Neural progenitor cell (in vitro differentiated cells): ENCODE measurements at regions not wholly inside any gene's neighbourhood (a gene's known extent, or its start where the extent isn't known, plus 50 kb on each side); places are given as distances from the start of the nearest gene placed in this dataset.

Experiments used
- DNase-seq: peaks from one replicate; pipeline ENCODE4 v3.0.0-alpha.2; 2016; ENCODE audit warnings: low spot score
- H2AFZ ChIP-seq: fragments of 200-600 bp; sonication (generic); replicated peaks from 2 replicates; pipeline ENCODE4 v1.6.1; 2016; ENCODE audit warnings: antibody characterized with exemption
- H3F3A ChIP-seq: fragments of 200-600 bp; sonication (generic); 2 replicates; pipeline ENCODE4 v1.6.1; 2016; ENCODE audit warnings: antibody characterized with exemption, low read depth
- H3K27ac ChIP-seq: fragments of 200-600 bp; sonication (generic); 2 replicates; pipeline ENCODE4 v1.5.1; 2016; ENCODE audit warnings: mild to moderate bottlenecking
- H3K27me3 ChIP-seq: fragments of 200-600 bp; sonication (generic); 2 replicates; pipeline ENCODE4 v1.6.1; 2016; ENCODE audit warnings: mild to moderate bottlenecking, moderate library complexity
- H3K36me3 ChIP-seq: fragments of 200-600 bp; sonication (generic); 2 replicates; pipeline ENCODE4 v1.5.1; 2016
- H3K4me1 ChIP-seq: fragments of 200-600 bp; sonication (generic); 2 replicates; pipeline ENCODE4 v1.6.1; 2016; ENCODE audit warnings: mixed run types
- H3K4me2 ChIP-seq: fragments of 200-600 bp; sonication (generic); 2 replicates; pipeline ENCODE4 v1.6.1; 2016
- H3K4me3 ChIP-seq: fragments of 200-600 bp; sonication (generic); 2 replicates; pipeline ENCODE4 v1.5.1; 2016
- H3K79me2 ChIP-seq: fragments of 200-600 bp; sonication (generic); 2 replicates; pipeline ENCODE4 v1.6.1; 2016; ENCODE audit warnings: low read depth
- H3K9ac ChIP-seq: fragments of 200-600 bp; sonication (generic); 2 replicates; pipeline ENCODE4 v1.6.1; 2016
- H3K9me3 ChIP-seq: fragments of 200-600 bp; sonication (generic); 2 replicates; pipeline ENCODE4 v1.5.1; 2016; ENCODE audit warnings: low read depth
- H4K20me1 ChIP-seq: fragments of 200-600 bp; sonication (generic); 2 replicates; pipeline ENCODE4 v1.6.1; 2016; ENCODE audit warnings: low read depth
- H3K27ac Mint-ChIP-seq: 3 replicates; pipeline ENCODE4 v1.8.0; 2021; ENCODE audit warnings: mixed read lengths
- H3K27me3 Mint-ChIP-seq: 2 replicates; pipeline ENCODE4 v1.8.0; 2022; ENCODE audit warnings: low read depth, mild to moderate bottlenecking, inconsistent platforms, moderate library complexity, mixed read lengths; ENCODE audit not compliant: insufficient read depth
- H3K36me3 Mint-ChIP-seq: 3 replicates; pipeline ENCODE4 v1.8.0; 2021; ENCODE audit warnings: mixed read lengths
- H3K4me1 Mint-ChIP-seq: 3 replicates; pipeline ENCODE4 v1.8.0; 2021; ENCODE audit warnings: mixed read lengths
- H3K4me3 Mint-ChIP-seq: 3 replicates; pipeline ENCODE4 v1.8.0; 2021; ENCODE audit warnings: mild to moderate bottlenecking, moderate library complexity, mixed read lengths
- H3K9me3 Mint-ChIP-seq: 3 replicates; pipeline ENCODE4 v1.8.0; 2020; ENCODE audit warnings: mixed read lengths
- EZH2 ChIP-seq: fragments of 200-600 bp; sonication (generic); IDR thresholded peaks from 2 replicates; pipeline ENCODE4 v1.6.1; 2017; ENCODE audit warnings: antibody characterized with exemption, mild to moderate bottlenecking, moderate library complexity
- EZH2phosphoT487 ChIP-seq: fragments of 200-600 bp; sonication (generic); IDR thresholded peaks from 2 replicates; pipeline ENCODE4 v1.6.1; 2017; ENCODE audit warnings: antibody characterized with exemption
- TF ChIP-seq, protein P1 (sequence below): fragments of 200-600 bp; sonication (generic); IDR thresholded peaks from 2 replicates; pipeline ENCODE4 v1.5.1; 2017; ENCODE audit warnings: antibody characterized with exemption, mild to moderate bottlenecking

DNA sequence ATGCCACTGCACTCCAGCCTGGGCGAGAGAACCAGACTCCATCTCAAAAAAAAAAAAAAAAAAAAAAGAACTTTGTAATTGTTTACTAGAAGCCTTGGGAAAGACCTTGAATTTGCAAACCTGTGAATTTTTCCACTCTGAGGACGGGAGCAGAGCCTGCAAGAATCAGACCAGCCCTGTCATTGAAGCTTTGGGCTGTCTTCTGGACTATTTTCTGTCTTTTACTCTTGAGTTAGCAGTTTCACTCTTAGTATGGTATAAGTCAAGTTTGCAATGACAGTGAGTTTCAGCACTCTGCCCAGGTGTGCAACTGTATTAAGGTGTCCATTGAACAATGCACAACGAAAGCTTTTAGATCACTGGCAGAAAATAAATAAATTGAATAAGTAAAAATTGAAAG, 81.4 kb upstream of the KRAS start:
- H3K36me3 Mint-ChIP-seq = no peaks in the 10 kb centered on the region

DNA sequence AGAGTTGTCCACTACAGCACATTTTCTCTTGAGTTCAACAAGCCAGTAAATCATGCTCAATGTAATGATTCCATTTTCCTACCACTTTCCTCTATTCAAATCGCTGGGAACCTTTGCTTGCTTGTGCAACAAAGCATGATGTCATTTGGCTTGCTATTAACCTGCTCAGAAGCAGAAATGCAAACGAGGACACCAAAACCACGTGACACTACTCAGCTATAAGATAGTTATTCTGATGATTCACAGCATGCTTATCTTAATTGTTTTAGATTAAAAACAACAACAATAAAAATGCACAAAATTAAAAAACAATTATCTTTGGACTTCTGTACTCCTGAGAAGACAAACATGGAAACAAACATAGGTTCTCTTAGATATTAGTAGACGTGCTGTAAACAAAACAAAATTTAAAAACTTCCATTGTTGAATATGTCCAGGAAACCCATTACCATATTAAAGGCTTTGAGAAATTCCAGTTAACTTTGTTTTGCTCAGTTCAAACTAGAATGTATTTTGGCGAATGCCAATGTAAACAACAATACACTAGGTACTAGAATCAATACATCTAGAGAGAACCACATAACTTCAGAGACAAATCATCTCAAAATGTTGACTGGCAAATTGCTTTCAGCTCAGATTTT, 77.5 kb upstream of the KRAS start:
- TF ChIP-seq, protein P1, sequence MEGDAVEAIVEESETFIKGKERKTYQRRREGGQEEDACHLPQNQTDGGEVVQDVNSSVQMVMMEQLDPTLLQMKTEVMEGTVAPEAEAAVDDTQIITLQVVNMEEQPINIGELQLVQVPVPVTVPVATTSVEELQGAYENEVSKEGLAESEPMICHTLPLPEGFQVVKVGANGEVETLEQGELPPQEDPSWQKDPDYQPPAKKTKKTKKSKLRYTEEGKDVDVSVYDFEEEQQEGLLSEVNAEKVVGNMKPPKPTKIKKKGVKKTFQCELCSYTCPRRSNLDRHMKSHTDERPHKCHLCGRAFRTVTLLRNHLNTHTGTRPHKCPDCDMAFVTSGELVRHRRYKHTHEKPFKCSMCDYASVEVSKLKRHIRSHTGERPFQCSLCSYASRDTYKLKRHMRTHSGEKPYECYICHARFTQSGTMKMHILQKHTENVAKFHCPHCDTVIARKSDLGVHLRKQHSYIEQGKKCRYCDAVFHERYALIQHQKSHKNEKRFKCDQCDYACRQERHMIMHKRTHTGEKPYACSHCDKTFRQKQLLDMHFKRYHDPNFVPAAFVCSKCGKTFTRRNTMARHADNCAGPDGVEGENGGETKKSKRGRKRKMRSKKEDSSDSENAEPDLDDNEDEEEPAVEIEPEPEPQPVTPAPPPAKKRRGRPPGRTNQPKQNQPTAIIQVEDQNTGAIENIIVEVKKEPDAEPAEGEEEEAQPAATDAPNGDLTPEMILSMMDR = no peak
- no peak for TF ChIP-seq EZH2phosphoT487
- no peak for TF ChIP-seq EZH2
- no peaks in the 10 kb centered on the region for H3K36me3 ChIP-seq
- H3K79me2 ChIP-seq = no peaks in the 10 kb centered on the region
- H3K4me1 Mint-ChIP-seq = peaks cover 3% of the 10 kb centered on the region
- no peak overlapping the region for H3K4me3 ChIP-seq
- no peaks in the 10 kb centered on the region for H3K36me3 Mint-ChIP-seq
- no peaks in the 10 kb centered on the region for H3K27me3 Mint-ChIP-seq
- H3K27ac Mint-ChIP-seq = no peak overlapping the region
- no peak overlapping the region for H3K27ac ChIP-seq
- no peaks in the 10 kb centered on the region for H3K27me3 ChIP-seq
- H3K4me2 ChIP-seq = no peak overlapping the region
- H2AFZ ChIP-seq = peak overlapping the region; percentile 51
- no peak overlapping the region for H3K4me3 Mint-ChIP-seq
- H4K20me1 ChIP-seq = no peaks in the 10 kb centered on the region
- H3K9me3 ChIP-seq = no peaks in the 10 kb centered on the region
- H3K9ac ChIP-seq = no peak overlapping the region
- DNase-seq = no peak
- H3K9me3 Mint-ChIP-seq = no peaks in the 10 kb centered on the region
- H3F3A ChIP-seq = no peaks in the 10 kb centered on the region
- no peaks in the 10 kb centered on the region for H3K4me1 ChIP-seq

More for the DNA sequence above, 81.4 kb upstream of the KRAS start:
- Mint-ChIP-seq H3K4me3 (no peak overlapping the region), H3K27me3 (no peaks in the 10 kb centered on the region), H3K9me3 (no peaks in the 10 kb centered on the region), H3K27ac (no peak overlapping the region), H3K4me1 (peaks cover 7% of the 10 kb centered on the region)
- Histone ChIP-seq H4K20me1 (no peaks in the 10 kb centered on the region), H3K4me2 (no peak overlapping the region), H3K36me3 (no peaks in the 10 kb centered on the region), H3K4me3 (no peak overlapping the region), H3K9ac (no peak overlapping the region), H3K79me2 (no peaks in the 10 kb centered on the region), H3K9me3 (no peaks in the 10 kb centered on the region), H3K4me1 (peaks cover 8% of the 10 kb centered on the region), H3K27me3 (no peaks in the 10 kb centered on the region), H3F3A (no peaks in the 10 kb centered on the region), H2AFZ (no peak overlapping the region), H3K27ac (no peak overlapping the region)
- DNase-seq = no peak
- TF ChIP-seq EZH2phosphoT487 = no peak
- TF ChIP-seq EZH2 = no peak

DNA sequence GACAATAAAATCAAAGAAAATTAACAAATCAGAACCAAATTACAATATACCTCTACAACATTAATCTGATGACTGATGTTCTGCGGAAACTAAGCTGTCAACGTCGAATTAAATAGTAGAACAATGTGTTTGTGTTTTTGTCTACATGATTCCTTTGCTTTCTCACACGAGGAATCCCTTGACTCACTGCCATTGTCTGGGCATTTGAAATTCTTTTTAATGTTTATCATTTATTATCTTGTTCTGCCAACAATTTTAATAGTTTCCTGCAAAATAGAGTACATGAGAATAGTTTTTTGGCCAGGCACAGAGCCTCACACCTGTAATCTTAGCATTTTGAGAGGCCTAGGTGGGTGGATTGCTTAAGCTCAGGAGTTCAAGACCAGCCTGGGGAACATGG, 76.6 kb upstream of the KRAS start:
- no peak for TF ChIP-seq EZH2phosphoT487
- TF ChIP-seq, protein P1 = no peak
- TF ChIP-seq EZH2 = no peak

DNA sequence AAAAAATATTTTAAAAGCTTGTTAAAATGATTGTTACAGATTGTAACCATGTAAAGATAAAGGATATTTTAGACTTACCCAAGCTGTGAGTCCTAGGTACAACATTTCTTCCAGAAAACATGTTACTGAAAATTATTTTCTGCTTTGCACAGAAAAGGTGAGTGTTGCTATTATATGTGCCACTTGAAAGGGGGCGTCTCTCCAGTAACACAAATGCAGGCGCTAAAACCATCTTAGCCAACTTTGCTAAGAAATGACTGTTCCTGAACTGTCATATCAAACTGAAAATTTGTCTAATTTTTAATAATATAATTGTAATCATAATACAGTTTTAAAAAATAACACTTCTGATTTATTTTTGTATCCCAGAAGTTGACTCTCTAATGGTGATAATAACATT, 75.6 kb upstream of the KRAS start:
- Histone ChIP-seq H3K9ac (no peak overlapping the region), H2AFZ (no peak overlapping the region), H3K36me3 (no peaks in the 10 kb centered on the region), H3F3A (no peaks in the 10 kb centered on the region), H3K9me3 (no peaks in the 10 kb centered on the region), H4K20me1 (no peaks in the 10 kb centered on the region), H3K79me2 (no peaks in the 10 kb centered on the region), H3K4me1 (no peaks in the 10 kb centered on the region), H3K27ac (no peak overlapping the region), H3K4me3 (no peak overlapping the region), H3K4me2 (no peak overlapping the region), H3K27me3 (no peaks in the 10 kb centered on the region)
- no peaks in the 10 kb centered on the region for H3K36me3 Mint-ChIP-seq
- no peaks in the 10 kb centered on the region for H3K9me3 Mint-ChIP-seq
- no peak overlapping the region for H3K4me3 Mint-ChIP-seq
- H3K4me1 Mint-ChIP-seq = peaks cover 3% of the 10 kb centered on the region
- no peak overlapping the region for H3K27ac Mint-ChIP-seq
- H3K27me3 Mint-ChIP-seq = no peaks in the 10 kb centered on the region
- no peak for TF ChIP-seq EZH2
- no peak for TF ChIP-seq EZH2phosphoT487
- TF ChIP-seq, protein P1 = no peak
- no peak for DNase-seq

More for the DNA sequence above, 76.6 kb upstream of the KRAS start:
- Mint-ChIP-seq H3K27ac (no peak overlapping the region), H3K27me3 (no peaks in the 10 kb centered on the region), H3K4me1 (peaks cover 3% of the 10 kb centered on the region), H3K9me3 (no peaks in the 10 kb centered on the region), H3K4me3 (no peak overlapping the region), H3K36me3 (no peaks in the 10 kb centered on the region)
- Histone ChIP-seq H3K9ac (no peak overlapping the region), H4K20me1 (no peaks in the 10 kb centered on the region), H3K27ac (no peak overlapping the region), H3K4me3 (no peak overlapping the region), H3K36me3 (no peaks in the 10 kb centered on the region), H3K79me2 (no peaks in the 10 kb centered on the region), H3F3A (no peaks in the 10 kb centered on the region), H3K4me2 (no peak overlapping the region), H3K27me3 (no peaks in the 10 kb centered on the region), H2AFZ (no peak overlapping the region), H3K9me3 (no peaks in the 10 kb centered on the region), H3K4me1 (no peaks in the 10 kb centered on the region)
- DNase-seq = no peak
